Neural progenitor cell (in vitro differentiated cells): ENCODE measurements at regions not wholly inside any gene's neighbourhood (a gene's known extent, or its start where the extent isn't known, plus 50 kb on each side); places are given as distances from the start of the nearest gene placed in this dataset.

Source experiments
- CTCF ChIP-seq: fragments of 200-600 bp; sonication (generic); IDR thresholded peaks from 2 replicates; pipeline ENCODE4 v1.5.1; 2017; ENCODE audit warnings: antibody characterized with exemption, mild to moderate bottlenecking
- EZH2 ChIP-seq: fragments of 200-600 bp; sonication (generic); IDR thresholded peaks from 2 replicates; pipeline ENCODE4 v1.6.1; 2017; ENCODE audit warnings: antibody characterized with exemption, mild to moderate bottlenecking, moderate library complexity
- EZH2phosphoT487 ChIP-seq: fragments of 200-600 bp; sonication (generic); IDR thresholded peaks from 2 replicates; pipeline ENCODE4 v1.6.1; 2017; ENCODE audit warnings: antibody characterized with exemption

- TF ChIP-seq CTCF (no peak), EZH2 (no peak), EZH2phosphoT487 (no peak)
Measured at GRCh38 chr5:91252916-91253315, 130.2 kb downstream of the ARRDC3 start.
